H1 (cell line): ENCODE measurements at regions not wholly inside any gene's neighbourhood (a gene's known extent, or its start where the extent isn't known, plus 50 kb on each side); places are given as distances from the start of the nearest gene placed in this dataset.

Source experiments
- MAX ChIP-seq: IDR thresholded peaks from 2 replicates; pipeline ENCODE4 v1.6.1; 2012; ENCODE audit warnings: inconsistent platforms
- RAD21 ChIP-seq, 2 experiments: IDR thresholded peaks in 1 of 2; conservative IDR thresholded peaks in 1 of 2; 2 replicates each; pipeline ENCODE4 v1.6.1; 2011; ENCODE audit warnings: low read depth in 2 of 2, low read length in 2 of 2, improper control_type of control experiment in 1 of 2, inconsistent platforms in 1 of 2, mild to moderate bottlenecking in 1 of 2, moderate library complexity in 1 of 2
- SAP30 ChIP-seq: fragments of 300-600 bp; sonication (generic); IDR thresholded peaks from 2 replicates; pipeline ENCODE4 v1.7.1; 2012; ENCODE audit warnings: low read length, moderate library complexity, mild to moderate bottlenecking, inconsistent platforms; ENCODE audit not compliant: insufficient read depth, insufficient replicate concordance

- TF ChIP-seq MAX: no peak
- TF ChIP-seq RAD21 (IDR thresholded peaks at IDR 0.05 in 1 of 2, conservative IDR thresholded peaks at IDR 0.05 in 1 of 2; ENCODE audit: low read depth in 2 of 2, low read length in 2 of 2): no peak
- no peak for TF ChIP-seq SAP30
These were observed 342.9 kb downstream of the MAGEB5 start (continued) for GRCh38 chrX:26558719-26559386.
